ENCODE measurements at regions not wholly inside any gene's neighbourhood (a gene's known extent, or its start where the extent isn't known, plus 50 kb on each side); places are given as distances from the start of the nearest gene placed in this dataset.

DNA sequence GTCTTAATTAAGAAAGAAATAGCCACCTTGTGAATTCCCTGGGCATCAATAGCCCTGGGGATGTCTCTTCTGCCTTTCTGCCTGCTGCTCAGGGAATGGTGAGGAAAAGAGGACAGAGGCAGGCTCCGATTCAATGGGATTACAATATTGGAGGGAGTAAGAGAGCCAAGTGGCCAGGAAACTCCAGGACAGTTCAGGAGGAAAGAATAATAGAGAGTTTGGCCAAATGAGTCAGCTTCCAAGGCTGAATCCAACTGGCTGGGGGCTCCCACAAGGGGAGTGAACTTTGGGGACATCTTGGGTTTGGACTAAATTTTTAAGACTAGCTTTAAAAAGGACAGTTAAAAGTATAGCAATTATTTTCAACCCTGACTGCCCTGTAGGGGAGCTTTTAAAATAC, 235.8 kb upstream of the ASIC2 start:
- DNase-seq (ENCODE audit: low read depth) = no peak
- ChIA-PET POLR2A (no interaction called here), CTCF (no interaction called here)
- TF ChIP-seq, protein P1, sequence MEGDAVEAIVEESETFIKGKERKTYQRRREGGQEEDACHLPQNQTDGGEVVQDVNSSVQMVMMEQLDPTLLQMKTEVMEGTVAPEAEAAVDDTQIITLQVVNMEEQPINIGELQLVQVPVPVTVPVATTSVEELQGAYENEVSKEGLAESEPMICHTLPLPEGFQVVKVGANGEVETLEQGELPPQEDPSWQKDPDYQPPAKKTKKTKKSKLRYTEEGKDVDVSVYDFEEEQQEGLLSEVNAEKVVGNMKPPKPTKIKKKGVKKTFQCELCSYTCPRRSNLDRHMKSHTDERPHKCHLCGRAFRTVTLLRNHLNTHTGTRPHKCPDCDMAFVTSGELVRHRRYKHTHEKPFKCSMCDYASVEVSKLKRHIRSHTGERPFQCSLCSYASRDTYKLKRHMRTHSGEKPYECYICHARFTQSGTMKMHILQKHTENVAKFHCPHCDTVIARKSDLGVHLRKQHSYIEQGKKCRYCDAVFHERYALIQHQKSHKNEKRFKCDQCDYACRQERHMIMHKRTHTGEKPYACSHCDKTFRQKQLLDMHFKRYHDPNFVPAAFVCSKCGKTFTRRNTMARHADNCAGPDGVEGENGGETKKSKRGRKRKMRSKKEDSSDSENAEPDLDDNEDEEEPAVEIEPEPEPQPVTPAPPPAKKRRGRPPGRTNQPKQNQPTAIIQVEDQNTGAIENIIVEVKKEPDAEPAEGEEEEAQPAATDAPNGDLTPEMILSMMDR (IDR thresholded peaks at IDR 0.05; ENCODE audit: insufficient read depth, low read depth, low read length) = no peak
- no peak overlapping the region for H3K4me3 ChIP-seq (ENCODE audit: low read depth, low read length)
- no peaks in the 10 kb centered on the region for H3K27me3 ChIP-seq (ENCODE audit: control insufficient read depth, insufficient read depth, low read length)
- no peaks in the 10 kb centered on the region for H3K36me3 ChIP-seq (ENCODE audit: control insufficient read depth, insufficient read depth, low read length)

DNA sequence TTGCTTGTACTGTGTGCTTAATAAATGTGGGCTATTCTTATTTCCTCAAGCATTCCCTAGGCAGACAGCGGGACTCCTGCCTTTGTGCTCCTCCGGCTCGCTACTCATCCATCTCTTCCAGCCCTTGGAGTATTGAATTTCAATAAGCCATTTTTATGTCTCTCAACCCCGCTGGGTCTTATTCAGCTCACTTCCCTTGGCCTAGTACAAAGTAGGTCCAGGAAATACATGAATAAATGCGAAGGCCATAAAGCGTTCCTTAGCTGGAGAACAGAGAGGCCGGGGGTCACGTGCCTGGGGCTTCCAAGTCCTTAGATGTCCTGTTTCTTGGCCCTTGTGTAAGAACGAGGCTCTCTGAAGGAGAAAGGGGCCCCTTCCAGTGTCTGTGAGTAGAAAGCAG, 236.7 kb upstream of the ASIC2 start:
- no peak for DNase-seq (ENCODE audit: low read depth)
- POLR2A ChIA-PET = no interaction called here
- TF ChIP-seq, protein P1 (IDR thresholded peaks at IDR 0.05; ENCODE audit: insufficient read depth, low read depth, low read length) = no peak
- H3K4me3 ChIP-seq (ENCODE audit: low read depth, low read length) = no peak overlapping the region
- no peaks in the 10 kb centered on the region for H3K27me3 ChIP-seq (ENCODE audit: control insufficient read depth, insufficient read depth, low read length)
- H3K36me3 ChIP-seq (ENCODE audit: control insufficient read depth, insufficient read depth, low read length) = no peaks in the 10 kb centered on the region
- CTCF ChIA-PET = no interaction called here

DNA sequence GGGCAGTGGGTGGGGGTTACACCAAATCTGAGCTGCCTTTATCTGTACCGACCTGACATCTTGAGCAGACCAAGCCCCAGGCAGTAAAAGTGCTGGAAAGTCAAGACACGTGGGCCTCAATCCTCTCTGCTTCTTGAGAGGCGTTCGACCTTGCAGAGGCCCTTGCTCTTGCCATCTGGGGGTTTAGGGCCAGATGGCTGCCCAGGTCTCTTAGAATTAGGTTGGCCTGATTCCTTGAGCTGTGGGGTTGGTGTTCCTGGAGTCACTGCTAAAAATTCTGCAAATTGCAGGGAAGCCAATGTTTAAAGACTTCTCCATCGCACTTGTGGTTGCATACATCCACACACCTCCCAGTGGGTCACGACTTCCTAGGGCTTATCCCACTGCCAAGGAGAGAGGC, 238.2 kb upstream of the ASIC2 start:
- H3K27me3 ChIP-seq (ENCODE audit: control insufficient read depth, insufficient read depth, low read length) = no peaks in the 10 kb centered on the region
- ChIA-PET POLR2A (no interaction called here), CTCF (interaction anchor here (2.1 kb wide), 1 partner anchor 11 kb away, joined by 5 read pairs; no protein-coding TSS in a partner anchor)
- H3K4me3 ChIP-seq (ENCODE audit: low read depth, low read length) = no peak overlapping the region
- DNase-seq (ENCODE audit: low read depth) = no peak
- TF ChIP-seq, protein P1 (IDR thresholded peaks at IDR 0.05; ENCODE audit: insufficient read depth, low read depth, low read length) = no peak
- H3K36me3 ChIP-seq (ENCODE audit: control insufficient read depth, insufficient read depth, low read length) = no peaks in the 10 kb centered on the region

DNA sequence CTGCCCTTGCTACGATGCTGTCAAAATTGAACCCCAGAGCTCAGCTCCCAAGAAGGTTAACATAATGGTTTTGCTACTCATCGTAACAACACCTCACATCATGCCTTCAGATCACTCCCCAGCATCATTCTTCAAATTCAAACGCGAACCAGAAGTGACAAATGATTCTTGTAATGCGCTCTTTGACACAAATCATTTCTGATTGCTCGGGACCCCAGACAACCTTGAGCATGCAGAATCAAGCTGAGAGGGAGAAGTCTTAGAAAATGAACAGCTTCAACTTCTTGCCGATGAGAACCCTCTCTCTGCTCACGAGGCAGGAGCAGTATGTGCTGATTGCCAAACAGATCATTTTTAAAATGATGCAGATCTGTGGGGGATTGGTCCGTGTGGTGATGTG, 241.0 kb upstream of the ASIC2 start:
- Histone ChIP-seq H3K27me3 (ENCODE audit: control insufficient read depth, insufficient read depth, low read length) (no peaks in the 10 kb centered on the region), H3K36me3 (ENCODE audit: control insufficient read depth, insufficient read depth, low read length) (no peaks in the 10 kb centered on the region), H3K4me3 (ENCODE audit: low read depth, low read length) (no peak overlapping the region)
- TF ChIP-seq, protein P1 (IDR thresholded peaks at IDR 0.05; ENCODE audit: insufficient read depth, low read depth, low read length) = no peak
- ChIA-PET POLR2A (no interaction called here), CTCF (interaction anchor here (1.2 kb wide), 1 partner anchor 15 kb away, joined by 5 read pairs; no protein-coding TSS in a partner anchor)
- no peak for DNase-seq (ENCODE audit: low read depth)

DNA sequence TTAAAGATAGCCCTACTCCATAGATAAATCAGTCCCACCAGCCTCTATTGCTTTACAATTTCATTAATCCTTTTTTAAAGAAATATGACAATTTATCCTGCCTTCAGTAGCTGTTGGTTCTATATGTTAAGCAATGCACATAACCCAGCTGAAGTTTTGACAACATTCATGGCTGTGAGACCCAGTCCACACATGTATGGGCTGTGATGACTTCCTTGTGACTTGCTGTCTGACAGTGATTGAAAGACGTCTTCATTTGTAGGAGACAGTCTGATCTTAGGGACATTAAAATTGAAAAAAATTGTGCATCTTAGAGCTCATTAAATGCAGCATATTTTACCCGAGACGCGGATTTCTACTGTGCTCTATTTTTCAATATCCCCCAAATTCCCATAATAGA, 252.0 kb upstream of the ASIC2 start:
- TF ChIP-seq, protein P1 (IDR thresholded peaks at IDR 0.05; ENCODE audit: insufficient read depth, low read depth, low read length) = no peak
- ChIA-PET POLR2A (no interaction called here), CTCF (interaction anchor here (1.4 kb wide), 1 partner anchor 12 kb away, joined by 3 read pairs; no protein-coding TSS in a partner anchor)
- Histone ChIP-seq H3K4me3 (ENCODE audit: low read depth, low read length) (no peak overlapping the region), H3K27me3 (ENCODE audit: control insufficient read depth, insufficient read depth, low read length) (no peaks in the 10 kb centered on the region), H3K36me3 (ENCODE audit: control insufficient read depth, insufficient read depth, low read length) (no peaks in the 10 kb centered on the region)
- DNase-seq (ENCODE audit: low read depth) = no peak
